Amniotic epithelial cell (primary cell): ENCODE measurements at regions not wholly inside any gene's neighbourhood (a gene's known extent, or its start where the extent isn't known, plus 50 kb on each side); places are given as distances from the start of the nearest gene placed in this dataset.
"Not testable (repeated sequence)": the region's sequence is repeated elsewhere in the genome, so short reads cannot be mapped to it uniquely, and the experiment has no call there.

ENCODE experiments used
- DNase-seq: peaks from one replicate; pipeline ENCODE4 v3.0.0-alpha.2; 2010; ENCODE audit warnings: low read depth

GRCh38 chr3:127071597-127072001, 88.7 kb downstream of the PLXNA1 start:
- DNase-seq: no peak

DNA sequence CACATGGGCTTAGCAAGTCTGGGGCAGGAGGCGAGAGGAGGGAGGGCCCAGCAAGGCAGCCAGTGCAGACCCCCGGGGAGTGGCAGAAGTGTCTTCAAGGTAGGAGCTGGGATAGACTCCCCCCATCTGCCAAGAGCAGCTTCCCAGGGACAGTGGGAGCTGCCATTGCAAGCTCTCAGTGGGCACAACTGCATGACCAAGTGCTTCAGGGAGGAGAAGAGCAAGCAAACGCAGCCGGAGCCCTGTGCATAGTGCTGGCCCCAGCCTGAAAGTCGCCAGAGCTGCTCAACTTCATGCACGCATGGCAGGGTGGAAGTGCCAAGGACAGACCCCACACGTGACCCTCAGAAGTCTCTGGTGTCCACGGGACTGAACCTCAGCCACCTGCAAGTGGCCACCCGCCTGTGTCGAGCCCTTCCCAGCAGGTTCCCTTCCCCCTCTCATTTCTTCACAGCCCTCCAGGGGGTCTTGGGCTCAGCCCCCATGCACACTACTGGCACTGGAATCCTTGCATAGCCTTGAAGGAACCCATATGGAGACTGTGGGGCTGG, 89.4 kb downstream of the PLXNA1 start:
- DNase-seq: no peak

DNA sequence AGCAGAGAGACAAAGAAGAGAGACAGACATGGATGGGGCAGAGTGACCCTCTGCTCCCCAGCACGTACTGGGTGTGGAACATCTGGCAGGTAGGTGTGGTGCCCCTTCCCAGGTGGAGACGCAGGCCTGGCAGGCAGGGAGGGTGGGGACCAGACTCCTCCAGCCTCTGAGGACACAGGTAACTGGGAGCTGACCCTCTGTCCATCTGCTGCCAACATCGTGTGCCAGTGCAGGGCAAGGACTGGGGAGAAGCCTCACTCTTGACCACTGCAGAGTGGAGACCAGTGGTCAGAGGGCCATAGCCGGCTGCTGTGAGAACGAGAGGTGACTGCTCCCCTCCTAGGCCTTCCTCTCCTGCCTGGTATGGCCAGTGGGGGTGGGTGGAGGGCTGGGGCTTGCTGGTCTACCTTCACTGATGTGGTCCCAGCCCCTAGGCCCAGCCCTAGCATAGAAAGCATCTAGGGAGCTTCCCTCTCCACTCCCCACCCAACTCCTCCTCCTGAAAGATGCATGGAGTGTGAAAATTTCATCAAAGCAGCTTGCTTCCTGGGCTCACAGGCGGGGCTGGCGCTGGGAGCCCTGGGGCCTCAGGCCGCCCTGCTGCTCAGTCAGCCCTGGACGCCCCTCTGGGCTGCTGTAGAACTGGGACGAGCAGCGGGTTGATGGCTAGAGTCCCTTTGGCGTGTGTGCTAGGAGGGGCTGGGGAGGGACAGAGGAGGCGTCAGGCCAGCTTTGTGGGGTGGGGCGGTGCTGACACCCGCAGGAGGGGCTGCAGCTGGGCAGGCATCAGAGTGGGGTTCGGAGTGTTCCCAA, 90.3 kb downstream of the PLXNA1 start:
- no peak for DNase-seq

DNA sequence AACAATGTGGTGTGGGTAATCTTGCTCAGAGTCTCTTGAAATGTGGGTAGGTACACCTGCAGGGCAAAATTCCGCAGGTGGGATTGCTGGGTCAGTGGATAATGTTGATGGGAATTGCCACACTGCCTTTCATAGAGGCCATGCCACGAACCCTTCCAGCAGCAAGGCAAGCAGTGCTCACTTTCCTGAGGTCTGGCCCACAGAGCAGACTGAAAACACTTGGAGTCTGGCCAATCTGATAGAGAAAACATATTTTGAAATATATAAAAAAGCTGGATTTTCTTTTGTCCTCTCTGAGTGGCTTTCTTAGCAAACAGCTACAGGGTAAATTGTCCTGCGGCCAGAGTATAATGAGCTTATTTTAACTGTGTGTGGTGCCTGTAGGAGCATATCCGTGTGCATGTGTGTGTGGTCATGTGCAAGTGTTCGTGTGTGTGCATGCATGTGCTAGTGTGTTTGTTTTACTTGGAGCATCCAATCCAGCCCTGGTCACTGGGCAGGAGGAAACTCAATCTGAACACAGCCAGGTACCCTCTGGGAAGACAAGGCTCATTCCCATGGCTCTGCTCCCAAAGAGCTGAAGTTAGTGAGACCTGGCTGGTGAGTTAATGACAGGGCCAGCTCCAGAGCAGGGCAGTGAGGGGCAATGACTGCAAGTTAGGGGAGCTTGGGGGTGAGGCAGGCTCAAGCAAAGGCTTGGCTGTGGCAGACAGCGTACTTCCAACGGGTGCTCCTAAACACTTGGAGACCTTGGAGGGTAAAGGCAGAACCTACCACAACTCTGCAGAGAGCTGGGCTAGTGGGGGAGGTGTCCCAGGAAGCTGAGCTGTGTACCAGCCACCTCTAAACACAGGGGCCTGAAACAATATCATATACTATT, 91.3 kb downstream of the PLXNA1 start:
- DNase-seq: peak; percentile 49

GRCh38 chr3:127074900-127075360, 92.0 kb downstream of the PLXNA1 start:
- DNase-seq: peak; percentile 14

DNA sequence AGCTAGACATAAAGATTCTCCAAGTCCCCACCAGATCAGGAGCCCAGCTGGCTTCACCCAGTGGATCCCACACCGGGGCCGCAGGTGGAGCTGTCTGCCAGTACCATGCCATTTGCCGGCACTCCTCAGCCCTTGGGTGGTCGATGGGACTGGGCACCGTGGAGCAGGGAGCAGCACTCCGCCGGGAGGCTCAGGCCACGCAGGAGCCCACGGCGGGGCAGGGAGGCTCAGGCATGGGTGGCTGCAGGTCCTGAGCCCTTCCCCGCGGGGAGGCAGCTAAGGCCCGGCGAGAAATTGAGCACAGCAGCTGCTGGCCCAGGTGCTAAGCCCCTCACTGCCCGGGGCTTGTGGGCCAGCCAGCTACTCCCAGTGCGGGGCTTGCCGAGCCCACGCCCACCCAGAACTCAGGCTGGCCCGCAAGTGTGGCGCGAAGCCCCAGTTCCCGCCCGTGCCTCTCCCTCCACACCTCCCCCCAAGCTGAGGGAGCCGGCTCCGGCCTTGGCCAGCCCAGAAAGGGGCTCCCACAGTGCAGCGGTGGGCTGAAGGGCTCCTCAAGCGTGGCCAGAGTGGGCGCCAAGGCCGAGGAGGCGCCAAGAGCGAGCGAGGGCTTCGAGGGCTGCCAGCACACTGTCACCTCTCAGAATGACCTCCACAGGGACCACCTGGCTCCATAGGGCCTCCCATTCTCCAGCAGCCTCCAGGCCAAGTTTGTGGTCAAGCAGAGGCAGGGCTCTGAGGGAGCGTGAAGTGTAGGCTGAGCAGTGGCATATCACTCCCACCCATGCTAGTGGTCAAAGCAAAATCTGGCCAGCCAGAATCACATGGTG, 93.5 kb downstream of the PLXNA1 start:
- DNase-seq: not testable (repeated sequence)

GRCh38 chr3:127077068-127077467, 94.2 kb downstream of the PLXNA1 start:
- no peak for DNase-seq

GRCh38 chr3:127077505-127078064, 94.7 kb downstream of the PLXNA1 start:
- DNase-seq: no peak

GRCh38 chr3:127078626-127079025, 95.7 kb downstream of the PLXNA1 start:
- no peak for DNase-seq

DNA sequence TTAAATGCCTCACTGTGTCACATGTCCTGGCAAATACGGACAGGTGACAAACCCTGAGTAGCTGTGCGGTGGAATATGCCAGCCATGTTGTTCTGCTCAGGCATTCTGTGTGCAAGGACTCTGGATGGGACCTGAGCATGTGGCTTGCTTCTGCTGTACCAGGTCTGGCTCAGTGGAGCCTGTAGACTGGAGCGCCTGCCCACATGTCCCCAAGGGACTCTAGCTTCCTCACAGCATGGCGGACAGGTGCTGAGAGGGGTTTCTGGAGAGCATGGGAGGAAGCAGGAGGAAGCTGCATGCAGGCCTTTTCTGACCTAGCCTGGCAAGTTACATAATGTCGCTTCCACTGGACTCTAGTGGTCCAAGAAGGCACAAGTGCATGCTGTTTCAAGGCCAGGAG, 96.3 kb downstream of the PLXNA1 start:
- no peak for DNase-seq

- DNase-seq: no peak
Observed at GRCh38 chr3:127081001-127081720, 98.2 kb downstream of the PLXNA1 start.

- DNase-seq: no peak
Observed at GRCh38 chr3:127082066-127082465, 99.2 kb downstream of the PLXNA1 start.

GRCh38 chr3:127083778-127084397, 101.0 kb downstream of the PLXNA1 start:
- no peak for DNase-seq

GRCh38 chr3:127084401-127084990, 101.6 kb downstream of the PLXNA1 start:
- no peak for DNase-seq

- DNase-seq: no peak
Observed at GRCh38 chr3:127085576-127085975, 102.7 kb downstream of the PLXNA1 start.

DNA sequence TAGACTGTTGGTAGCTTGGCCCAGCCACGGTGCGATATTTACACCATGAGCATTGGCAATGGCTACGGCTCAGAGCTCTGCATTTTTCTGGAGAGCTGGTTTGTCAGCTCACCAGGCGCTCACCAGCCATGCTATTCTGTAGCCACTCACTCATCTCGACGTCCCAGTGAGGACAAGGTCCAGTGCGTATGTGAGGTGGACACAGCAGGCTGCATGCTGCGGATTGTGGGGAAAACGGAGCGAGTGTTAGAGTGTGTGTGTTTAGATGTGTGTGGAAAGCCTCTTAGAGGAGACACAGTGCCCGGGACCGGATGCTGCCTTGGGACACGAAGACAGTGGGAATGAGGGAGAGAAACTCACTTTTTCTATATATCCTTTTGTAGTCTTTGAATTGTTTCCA, 103.7 kb downstream of the PLXNA1 start:
- DNase-seq: not testable (repeated sequence)

- no peak for DNase-seq
Observed at GRCh38 chr3:127087441-127087840, 104.5 kb downstream of the PLXNA1 start.

- DNase-seq: no peak
Observed at GRCh38 chr3:127088511-127089351, 104.2 kb upstream of the PRR23E start.
